ENCODE measurements at regions not wholly inside any gene's neighbourhood (a gene's known extent, or its start where the extent isn't known, plus 50 kb on each side); places are given as distances from the start of the nearest gene placed in this dataset.

GRCh38 chr2:120852200-120852815, 116.6 kb downstream of the GLI2 start:
- DNase-seq (ENCODE audit: low read depth), result no peak

GRCh38 chr2:120853306-120854013, 117.8 kb downstream of the GLI2 start:
- DNase-seq (ENCODE audit: low read depth), result no peak

GRCh38 chr2:120854014-120854620, 118.4 kb downstream of the GLI2 start:
- no peak for DNase-seq (ENCODE audit: low read depth)

- no peak for DNase-seq (ENCODE audit: low read depth)
Observed at GRCh38 chr2:120854766-120855530, 119.3 kb downstream of the GLI2 start.

GRCh38 chr2:120855855-120856405, 120.3 kb downstream of the GLI2 start:
- no peak for DNase-seq (ENCODE audit: low read depth)

- no peak for DNase-seq (ENCODE audit: low read depth)
Observed at GRCh38 chr2:120856421-120856862, 120.8 kb downstream of the GLI2 start.

GRCh38 chr2:120857422-120857821, 121.8 kb downstream of the GLI2 start:
- DNase-seq (ENCODE audit: low read depth), result no peak

- DNase-seq (ENCODE audit: low read depth), result no peak
Observed at GRCh38 chr2:120857931-120858330, 122.3 kb downstream of the GLI2 start.

- DNase-seq (ENCODE audit: low read depth), result no peak
Observed at GRCh38 chr2:120858361-120859106, 122.9 kb downstream of the GLI2 start.

- DNase-seq (ENCODE audit: low read depth), result no peak
Observed at GRCh38 chr2:120859128-120859527, 123.5 kb downstream of the GLI2 start.

GRCh38 chr2:120859814-120860578, 124.3 kb downstream of the GLI2 start:
- DNase-seq (ENCODE audit: low read depth), result no peak

- no peak for DNase-seq (ENCODE audit: low read depth)
Observed at GRCh38 chr2:120860579-120860922, 124.9 kb downstream of the GLI2 start.

GRCh38 chr2:120861191-120861575, 125.5 kb downstream of the GLI2 start:
- no peak for DNase-seq (ENCODE audit: low read depth)

GRCh38 chr2:120861576-120862191, 126.0 kb downstream of the GLI2 start:
- DNase-seq (ENCODE audit: low read depth), result no peak

- no peak for DNase-seq (ENCODE audit: low read depth)
Observed at GRCh38 chr2:120862201-120863060, 126.8 kb downstream of the GLI2 start.

GRCh38 chr2:120863146-120863545, 127.5 kb downstream of the GLI2 start:
- no peak for DNase-seq (ENCODE audit: low read depth)

- DNase-seq (ENCODE audit: low read depth), result no peak
Observed at GRCh38 chr2:120863661-120864320, 128.1 kb downstream of the GLI2 start.

GRCh38 chr2:120864981-120865380, 129.3 kb downstream of the GLI2 start:
- DNase-seq (ENCODE audit: low read depth), result no peak

- no peak for DNase-seq (ENCODE audit: low read depth)
Observed at GRCh38 chr2:120865656-120866055, 130.0 kb downstream of the GLI2 start.

All from GM04504 (cell line).